ENCODE measurements at regions not wholly inside any gene's neighbourhood (a gene's known extent, or its start where the extent isn't known, plus 50 kb on each side); places are given as distances from the start of the nearest gene placed in this dataset.

GRCh38 chr16:35150805-35151312 is 1691.4 kb downstream of the TP53TG3F start (continued):
- TF ChIP-seq, protein P1, sequence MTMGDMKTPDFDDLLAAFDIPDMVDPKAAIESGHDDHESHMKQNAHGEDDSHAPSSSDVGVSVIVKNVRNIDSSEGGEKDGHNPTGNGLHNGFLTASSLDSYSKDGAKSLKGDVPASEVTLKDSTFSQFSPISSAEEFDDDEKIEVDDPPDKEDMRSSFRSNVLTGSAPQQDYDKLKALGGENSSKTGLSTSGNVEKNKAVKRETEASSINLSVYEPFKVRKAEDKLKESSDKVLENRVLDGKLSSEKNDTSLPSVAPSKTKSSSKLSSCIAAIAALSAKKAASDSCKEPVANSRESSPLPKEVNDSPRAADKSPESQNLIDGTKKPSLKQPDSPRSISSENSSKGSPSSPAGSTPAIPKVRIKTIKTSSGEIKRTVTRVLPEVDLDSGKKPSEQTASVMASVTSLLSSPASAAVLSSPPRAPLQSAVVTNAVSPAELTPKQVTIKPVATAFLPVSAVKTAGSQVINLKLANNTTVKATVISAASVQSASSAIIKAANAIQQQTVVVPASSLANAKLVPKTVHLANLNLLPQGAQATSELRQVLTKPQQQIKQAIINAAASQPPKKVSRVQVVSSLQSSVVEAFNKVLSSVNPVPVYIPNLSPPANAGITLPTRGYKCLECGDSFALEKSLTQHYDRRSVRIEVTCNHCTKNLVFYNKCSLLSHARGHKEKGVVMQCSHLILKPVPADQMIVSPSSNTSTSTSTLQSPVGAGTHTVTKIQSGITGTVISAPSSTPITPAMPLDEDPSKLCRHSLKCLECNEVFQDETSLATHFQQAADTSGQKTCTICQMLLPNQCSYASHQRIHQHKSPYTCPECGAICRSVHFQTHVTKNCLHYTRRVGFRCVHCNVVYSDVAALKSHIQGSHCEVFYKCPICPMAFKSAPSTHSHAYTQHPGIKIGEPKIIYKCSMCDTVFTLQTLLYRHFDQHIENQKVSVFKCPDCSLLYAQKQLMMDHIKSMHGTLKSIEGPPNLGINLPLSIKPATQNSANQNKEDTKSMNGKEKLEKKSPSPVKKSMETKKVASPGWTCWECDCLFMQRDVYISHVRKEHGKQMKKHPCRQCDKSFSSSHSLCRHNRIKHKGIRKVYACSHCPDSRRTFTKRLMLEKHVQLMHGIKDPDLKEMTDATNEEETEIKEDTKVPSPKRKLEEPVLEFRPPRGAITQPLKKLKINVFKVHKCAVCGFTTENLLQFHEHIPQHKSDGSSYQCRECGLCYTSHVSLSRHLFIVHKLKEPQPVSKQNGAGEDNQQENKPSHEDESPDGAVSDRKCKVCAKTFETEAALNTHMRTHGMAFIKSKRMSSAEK (CRISPR knock-in tag; IDR thresholded peaks at IDR 0.05; ENCODE audit: borderline replicate concordance): no peak
- no peak for TF ChIP-seq NR1H2 (CRISPR knock-in tag; IDR thresholded peaks at IDR 0.05)

DNA sequence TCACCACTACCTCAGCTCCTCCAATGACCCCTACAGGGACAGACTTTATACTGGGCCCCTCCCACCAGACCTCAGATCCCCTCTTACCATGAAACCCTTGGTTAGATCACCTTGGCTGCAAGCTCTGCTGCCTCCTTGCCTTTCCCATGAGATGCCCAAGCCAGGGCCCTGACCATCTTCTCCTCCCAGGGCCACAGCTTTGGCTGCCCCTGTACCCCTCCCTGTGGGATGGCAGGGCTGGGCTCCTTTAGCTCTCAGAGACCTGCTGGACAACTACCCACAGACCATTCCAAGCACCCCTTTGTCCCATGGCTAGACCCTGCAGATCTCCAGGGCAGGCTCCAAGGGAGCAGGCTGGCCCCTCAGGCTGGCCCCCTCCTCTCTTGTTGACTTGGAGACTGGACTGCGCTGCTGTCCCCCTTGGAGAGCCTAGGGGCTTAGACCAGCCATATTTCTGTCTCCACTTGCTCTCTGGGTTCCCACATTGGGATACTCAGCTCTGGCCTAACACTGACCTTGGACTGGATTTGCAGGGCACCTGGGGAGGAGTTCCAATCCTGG is 1692.7 kb downstream of the TP53TG3F start:
- Mint-ChIP-seq H3K9me3 (peaks cover 84% of the 10 kb centered on the region), H3K27me3 (ENCODE audit: low read depth) (peaks cover 19% of the 10 kb centered on the region), H3K4me1 (no peaks in the 10 kb centered on the region), H3K4me3 (no peak overlapping the region), H3K36me3 (peaks cover 84% of the 10 kb centered on the region), H3K27ac (no peak overlapping the region)
- CTCF ChIA-PET: no interaction called here
- POLR2A ChIA-PET: no interaction called here
- TF ChIP-seq JUN (CRISPR knock-in tag; IDR thresholded peaks at IDR 0.05) (no peak), RORB (CRISPR knock-in tag; IDR thresholded peaks at IDR 0.05) (no peak), TEAD1 (CRISPR knock-in tag; IDR thresholded peaks at IDR 0.05) (no peak), OVOL2 (CRISPR knock-in tag; IDR thresholded peaks at IDR 0.05; ENCODE audit: borderline replicate concordance) (no peak), STAT6 (CRISPR knock-in tag; conservative IDR thresholded peaks at IDR 0.05; ENCODE audit: low read depth) (no peak), ARID4B (CRISPR knock-in tag; IDR thresholded peaks at IDR 0.05; ENCODE audit: borderline replicate concordance) (no peak), ZNF423 (CRISPR knock-in tag; IDR thresholded peaks at IDR 0.05) (no peak)
- TF ChIP-seq, protein P2, sequence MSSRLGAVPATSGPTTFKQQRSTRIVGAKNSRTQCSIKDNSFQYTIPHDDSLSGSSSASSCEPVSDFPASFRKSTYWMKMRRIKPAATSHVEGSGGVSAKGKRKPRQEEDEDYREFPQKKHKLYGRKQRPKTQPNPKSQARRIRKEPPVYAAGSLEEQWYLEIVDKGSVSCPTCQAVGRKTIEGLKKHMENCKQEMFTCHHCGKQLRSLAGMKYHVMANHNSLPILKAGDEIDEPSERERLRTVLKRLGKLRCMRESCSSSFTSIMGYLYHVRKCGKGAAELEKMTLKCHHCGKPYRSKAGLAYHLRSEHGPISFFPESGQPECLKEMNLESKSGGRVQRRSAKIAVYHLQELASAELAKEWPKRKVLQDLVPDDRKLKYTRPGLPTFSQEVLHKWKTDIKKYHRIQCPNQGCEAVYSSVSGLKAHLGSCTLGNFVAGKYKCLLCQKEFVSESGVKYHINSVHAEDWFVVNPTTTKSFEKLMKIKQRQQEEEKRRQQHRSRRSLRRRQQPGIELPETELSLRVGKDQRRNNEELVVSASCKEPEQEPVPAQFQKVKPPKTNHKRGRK (CRISPR knock-in tag; IDR thresholded peaks at IDR 0.05; ENCODE audit: borderline replicate concordance): no peak
- ATAC-seq (no peak), DNase-seq (ENCODE audit: low spot score) (no peak)

Data from WTC11 (cell line).